DOHH2 (cell line): ENCODE measurements at regions not wholly inside any gene's neighbourhood (a gene's known extent, or its start where the extent isn't known, plus 50 kb on each side); places are given as distances from the start of the nearest gene placed in this dataset.

ENCODE experiments used
- H3F3A ChIP-seq: fragments of 200-600 bp; sonication (generic), shearing (Covaris generic); 2 replicates; pipeline ENCODE4 v1.6.0; 2016; ENCODE audit warnings: antibody characterized with exemption, mild to moderate bottlenecking; ENCODE audit not compliant: control insufficient read depth, insufficient read depth
- H3K27ac ChIP-seq: fragments of 200-600 bp; sonication (generic); 2 replicates; pipeline ENCODE4 v1.5.1; 2014; ENCODE audit warnings: low read depth, mild to moderate bottlenecking, low read length, moderate library complexity
- H3K27me3 ChIP-seq: fragments of 200-600 bp; sonication (generic); 2 replicates; pipeline ENCODE4 v1.6.1; 2014; ENCODE audit warnings: mild to moderate bottlenecking, low read length, mixed read lengths; ENCODE audit not compliant: control insufficient read depth
- H3K36me3 ChIP-seq: fragments of 200-600 bp; sonication (generic); 2 replicates; pipeline ENCODE4 v1.6.1; 2014; ENCODE audit warnings: mild to moderate bottlenecking, low read length, moderate library complexity, mixed read lengths; ENCODE audit not compliant: control insufficient read depth
- H3K4me1 ChIP-seq: fragments of 200-600 bp; sonication (generic); 2 replicates; pipeline ENCODE4 v1.6.1; 2014; ENCODE audit warnings: mild to moderate bottlenecking, low read length, mixed read lengths; ENCODE audit not compliant: control insufficient read depth
- H3K4me2 ChIP-seq: fragments of 200-600 bp; sonication (generic); 2 replicates; pipeline ENCODE4 v1.6.0; 2014; ENCODE audit warnings: mild to moderate bottlenecking, low read length, moderate library complexity
- H3K4me3 ChIP-seq: fragments of 200-600 bp; sonication (generic); 2 replicates; pipeline ENCODE4 v1.5.1; 2014; ENCODE audit warnings: mild to moderate bottlenecking, low read length, mixed read lengths
- H3K79me2 ChIP-seq: fragments of 200-600 bp; sonication (generic); 2 replicates; pipeline ENCODE4 v1.6.1; 2014; ENCODE audit warnings: mild to moderate bottlenecking, low read length, mixed read lengths; ENCODE audit not compliant: control insufficient read depth
- H3K9me2 ChIP-seq: fragments of 200-600 bp; sonication (generic); replicated peaks from 2 replicates; pipeline ENCODE4 v1.6.1; 2014; ENCODE audit warnings: mild to moderate bottlenecking, low read length, mixed read lengths; ENCODE audit not compliant: control insufficient read depth
- H3K9me3 ChIP-seq: fragments of 200-600 bp; sonication (generic); 2 replicates; pipeline ENCODE4 v1.6.1; 2014; ENCODE audit warnings: antibody characterized with exemption, low read length, mixed read lengths; ENCODE audit not compliant: control insufficient read depth, insufficient read depth
- H4K20me1 ChIP-seq: fragments of 200-600 bp; sonication (generic); 2 replicates; pipeline ENCODE4 v1.6.0; 2014; ENCODE audit warnings: low read depth, mild to moderate bottlenecking, antibody characterized with exemption, low read length, moderate library complexity; ENCODE audit not compliant: control insufficient read depth, insufficient read depth
- CTCF ChIP-seq: fragments of 200-600 bp; sonication (generic); IDR thresholded peaks from one replicate; pipeline ENCODE4 v1.5.1; 2014; ENCODE audit warnings: antibody characterized with exemption, mild to moderate bottlenecking, low read depth, low read length; ENCODE audit not compliant: poor library complexity, severe bottlenecking
- EZH2phosphoT487 ChIP-seq: fragments of 200-600 bp; sonication (generic); IDR thresholded peaks from 2 replicates; pipeline ENCODE4 v1.6.1; 2017; ENCODE audit warnings: borderline replicate concordance, mild to moderate bottlenecking, antibody characterized with exemption, low read length, moderate library complexity, mixed read lengths

- no peaks in the 10 kb centered on the region for H3K4me1 ChIP-seq
- H3F3A ChIP-seq, result no peaks in the 10 kb centered on the region
- no peaks in the 10 kb centered on the region for H4K20me1 ChIP-seq
- no peaks in the 10 kb centered on the region for H3K79me2 ChIP-seq
- H3K9me3 ChIP-seq, result no peaks in the 10 kb centered on the region
- H3K27ac ChIP-seq, result no peak overlapping the region
- no peak overlapping the region for H3K4me2 ChIP-seq
- no peaks in the 10 kb centered on the region for H3K9me2 ChIP-seq
- peaks cover under 1% of the 10 kb centered on the region; the same call in 1 of the 2 replicates for H3K27me3 ChIP-seq
- no peak overlapping the region for H3K4me3 ChIP-seq
- TF ChIP-seq CTCF (no peak), EZH2phosphoT487 (no peak)
- H3K36me3 ChIP-seq, result no peaks in the 10 kb centered on the region
Measured at GRCh38 chr1:234694661-234695060, 84.7 kb upstream of the IRF2BP2 start.

- Histone ChIP-seq H3K4me1 (no peaks in the 10 kb centered on the region), H3K27me3 (no peaks in the 10 kb centered on the region), H3K4me3 (no peak overlapping the region), H3K79me2 (no peaks in the 10 kb centered on the region), H4K20me1 (no peaks in the 10 kb centered on the region), H3K27ac (no peak overlapping the region), H3K4me2 (no peak overlapping the region), H3K9me3 (no peaks in the 10 kb centered on the region), H3F3A (no peaks in the 10 kb centered on the region), H3K36me3 (no peaks in the 10 kb centered on the region), H3K9me2 (no peaks in the 10 kb centered on the region)
- TF ChIP-seq CTCF, result no peak
- TF ChIP-seq EZH2phosphoT487, result no peak
Measured at GRCh38 chr1:234692966-234693580, 83.1 kb upstream of the IRF2BP2 start.

GRCh38 chr1:234691567-234691966 is 81.6 kb upstream of the IRF2BP2 start:
- H4K20me1 ChIP-seq, result no peaks in the 10 kb centered on the region
- no peaks in the 10 kb centered on the region for H3K36me3 ChIP-seq
- no peak overlapping the region for H3K4me2 ChIP-seq
- no peaks in the 10 kb centered on the region for H3K9me2 ChIP-seq
- H3K9me3 ChIP-seq, result no peaks in the 10 kb centered on the region
- H3F3A ChIP-seq, result no peaks in the 10 kb centered on the region
- no peaks in the 10 kb centered on the region for H3K4me1 ChIP-seq
- no peak for TF ChIP-seq EZH2phosphoT487
- peak; percentile 12 for TF ChIP-seq CTCF
- peaks cover 3% of the 10 kb centered on the region; the same call in 1 of the 2 replicates for H3K27me3 ChIP-seq
- no peak overlapping the region for H3K27ac ChIP-seq
- no peaks in the 10 kb centered on the region for H3K79me2 ChIP-seq
- H3K4me3 ChIP-seq, result no peak overlapping the region
